ENCODE measurements at regions not wholly inside any gene's neighbourhood (a gene's known extent, or its start where the extent isn't known, plus 50 kb on each side); places are given as distances from the start of the nearest gene placed in this dataset.
"Not testable (repeated sequence)": the region's sequence is repeated elsewhere in the genome, so short reads cannot be mapped to it uniquely, and the experiment has no call there.

DNA sequence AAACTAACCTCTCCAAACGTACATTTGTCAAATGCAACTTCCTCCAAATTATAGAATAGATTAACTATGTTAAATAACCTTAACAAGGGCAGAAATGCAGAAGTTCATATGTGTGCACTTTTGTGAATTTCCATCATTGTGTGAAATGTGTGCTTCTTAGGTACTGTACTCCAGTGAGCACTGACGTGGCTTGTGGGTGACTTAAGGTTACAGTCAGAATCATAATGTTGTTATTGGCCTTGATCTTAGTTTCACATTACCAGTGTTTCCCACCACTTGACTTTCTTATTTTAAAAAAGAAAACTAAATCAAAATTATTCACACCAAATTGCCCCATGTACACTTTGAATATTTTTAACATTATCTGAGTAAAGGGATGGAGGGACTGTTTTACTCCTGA, 155.1 kb upstream of the FZD8 start:
- H3K4me3 ChIP-seq (ENCODE audit: low read depth, low read length), result no peak overlapping the region
- DNase-seq (ENCODE audit: low read depth), result no peak

DNA sequence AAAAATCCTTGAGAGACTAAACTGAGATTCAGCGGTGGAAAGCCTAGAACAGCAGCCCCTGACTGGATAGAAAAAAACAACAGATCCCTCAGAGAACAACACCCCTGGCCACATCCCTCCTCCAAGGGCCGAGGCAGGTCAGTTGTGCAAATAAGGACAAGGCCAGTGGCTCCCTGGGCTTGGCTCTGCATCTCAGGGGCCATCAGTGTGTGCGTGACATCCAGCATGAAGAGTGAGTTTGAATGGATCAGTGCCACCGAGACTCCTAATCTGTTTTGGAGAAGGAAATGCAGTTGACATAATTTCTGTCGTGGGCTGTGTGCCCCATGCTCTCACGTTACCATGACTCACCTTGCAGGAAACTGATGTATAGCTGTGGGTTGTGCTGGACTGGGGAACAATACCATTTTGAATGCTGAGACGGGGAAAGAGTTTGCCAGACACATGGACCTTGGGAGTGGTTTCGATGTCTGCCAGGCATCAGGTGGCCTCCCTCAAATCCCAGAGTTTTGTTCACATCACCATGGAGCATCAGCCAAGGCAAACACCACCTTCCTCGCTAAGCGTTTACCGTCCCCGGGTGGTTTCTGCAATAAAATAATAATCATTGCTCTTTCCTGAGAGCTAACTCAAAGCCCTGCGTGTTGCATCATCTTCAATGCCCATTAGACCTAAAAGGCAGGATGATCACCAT, 153.2 kb upstream of the FZD8 start:
- peak; percentile 57 for DNase-seq (ENCODE audit: low read depth)
- no peak overlapping the region for H3K4me3 ChIP-seq (ENCODE audit: low read depth, low read length)

DNA sequence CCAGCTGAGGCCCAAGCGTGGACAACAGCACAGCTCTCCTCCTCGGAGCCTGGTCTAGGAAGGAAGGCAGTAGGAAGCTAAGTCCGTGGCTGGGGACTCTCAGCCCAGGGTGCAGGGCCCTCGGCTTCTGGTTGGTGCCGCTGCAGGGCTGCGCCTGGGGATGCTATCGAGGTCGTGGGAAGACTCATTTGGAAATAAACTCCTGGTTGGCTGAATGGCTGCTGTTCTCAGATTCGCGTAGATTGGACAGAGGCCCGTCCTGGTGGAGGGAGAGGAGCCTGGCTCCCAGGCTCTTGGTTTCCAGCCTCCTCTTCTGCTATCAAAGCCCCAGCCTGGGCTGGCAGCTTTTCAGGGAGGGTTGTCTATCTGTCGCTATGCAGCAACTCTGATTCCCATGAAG, 152.6 kb upstream of the FZD8 start:
- no peak for DNase-seq (ENCODE audit: low read depth)
- H3K4me3 ChIP-seq (ENCODE audit: low read depth, low read length), result no peak overlapping the region

DNA sequence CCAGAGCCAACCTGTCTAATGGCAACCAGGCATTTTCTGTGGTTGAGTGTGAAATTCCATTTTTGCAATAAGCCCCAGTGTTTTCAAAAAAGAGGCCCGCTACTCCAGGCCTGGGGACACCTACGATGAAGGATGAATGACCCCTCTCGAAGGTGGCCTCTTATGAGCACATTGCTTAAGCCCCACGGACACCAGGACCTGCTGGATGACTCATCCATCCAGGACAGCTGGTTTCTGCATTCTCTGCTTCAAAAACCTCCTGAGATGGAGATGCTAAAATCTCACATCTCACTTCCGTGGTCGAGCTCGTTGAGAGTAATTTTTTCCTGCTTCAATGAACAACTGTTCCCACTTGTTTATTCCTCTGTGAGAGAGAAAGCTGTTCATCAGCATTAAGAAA, 150.2 kb upstream of the FZD8 start:
- H3K4me3 ChIP-seq (ENCODE audit: low read depth, low read length), result no peak overlapping the region
- DNase-seq (ENCODE audit: low read depth), result no peak

DNA sequence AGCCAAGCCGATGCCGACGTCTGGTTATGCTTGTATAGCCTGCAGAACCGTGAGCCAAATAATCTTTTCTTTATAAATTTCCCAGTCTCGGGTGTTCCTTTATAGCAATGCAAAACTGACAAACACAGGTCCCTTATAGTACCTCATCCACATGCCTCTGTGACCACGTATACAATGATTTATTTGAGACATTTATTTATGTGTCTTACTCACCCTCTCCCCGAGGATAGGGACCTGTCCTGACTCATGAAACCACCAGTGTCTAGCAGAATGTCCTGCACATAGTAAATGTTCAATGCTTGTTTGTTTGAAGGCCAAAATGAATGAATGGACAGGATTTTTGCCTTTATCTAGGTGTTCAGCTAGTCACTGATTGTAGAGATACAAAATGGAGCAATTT, 147.9 kb upstream of the FZD8 start:
- H3K4me3 ChIP-seq (ENCODE audit: low read depth, low read length), result no peak overlapping the region
- no peak for DNase-seq (ENCODE audit: low read depth)

DNA sequence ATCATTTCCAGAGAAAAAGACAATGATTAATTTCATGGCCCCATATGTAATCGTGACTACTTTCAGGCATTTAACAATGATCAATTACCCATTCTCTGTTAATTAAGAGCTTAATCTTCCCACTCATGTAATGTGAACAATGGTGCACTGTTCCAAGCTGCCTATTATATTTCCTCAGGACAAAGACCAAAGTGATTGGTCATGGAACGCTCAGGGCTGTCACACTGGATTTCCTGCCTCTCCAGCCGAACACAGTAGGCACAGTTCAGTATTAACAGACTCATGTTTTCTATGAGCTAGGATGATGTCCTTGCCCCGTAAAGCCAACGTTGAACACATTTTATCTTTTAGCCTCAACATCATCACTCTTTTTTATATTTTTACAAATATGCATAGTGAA, 142.7 kb upstream of the FZD8 start:
- no peak for DNase-seq (ENCODE audit: low read depth)
- no peak overlapping the region for H3K4me3 ChIP-seq (ENCODE audit: low read depth, low read length)

DNA sequence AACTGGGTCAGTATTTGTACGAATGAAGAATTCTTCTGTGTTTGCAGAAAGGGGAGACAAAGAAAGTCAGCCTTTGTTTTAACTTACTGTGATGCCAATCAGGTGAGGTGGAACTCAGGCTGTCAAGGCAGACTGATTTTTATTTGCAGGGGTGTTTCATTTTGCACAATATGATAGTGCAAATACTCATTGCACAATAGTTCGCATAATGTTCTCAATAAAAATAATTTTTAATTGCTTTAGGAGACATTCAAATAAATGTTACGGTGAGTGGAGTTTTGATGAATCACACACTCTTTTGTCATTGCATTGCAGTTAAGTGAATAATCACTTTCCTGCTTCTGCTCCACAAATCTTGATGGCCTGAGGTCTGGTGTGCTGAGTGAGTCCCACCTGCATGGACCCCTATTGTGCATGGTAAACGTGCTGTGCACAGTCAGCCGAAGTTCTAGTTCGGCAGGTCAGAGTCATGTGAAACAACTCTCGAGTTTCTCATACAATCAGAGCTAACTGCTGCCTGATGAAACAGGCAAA, 141.3 kb upstream of the FZD8 start:
- DNase-seq (ENCODE audit: low read depth), result no peak
- H3K4me3 ChIP-seq (ENCODE audit: low read depth, low read length), result no peak overlapping the region

DNA sequence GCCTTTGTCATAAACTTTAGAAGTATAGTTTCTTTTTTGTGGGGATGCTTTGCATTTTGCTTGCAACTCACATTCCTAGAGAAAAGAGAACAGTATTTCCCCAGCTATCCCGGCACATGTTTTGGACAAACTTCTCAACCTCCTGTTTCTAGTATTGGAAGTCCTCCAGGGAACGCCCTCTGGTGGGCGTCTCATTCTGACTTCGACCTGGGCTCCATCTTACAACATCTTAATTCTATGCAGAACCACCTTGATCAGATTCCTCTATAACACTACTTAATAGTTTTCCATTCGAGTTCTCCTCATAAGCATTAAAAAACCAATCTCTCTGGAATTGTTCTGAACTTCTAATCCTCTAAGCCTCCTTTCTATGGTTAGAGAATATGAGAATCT, 139.5 kb upstream of the FZD8 start:
- no peak overlapping the region for H3K4me3 ChIP-seq (ENCODE audit: low read depth, low read length)
- DNase-seq (ENCODE audit: low read depth), result no peak

DNA sequence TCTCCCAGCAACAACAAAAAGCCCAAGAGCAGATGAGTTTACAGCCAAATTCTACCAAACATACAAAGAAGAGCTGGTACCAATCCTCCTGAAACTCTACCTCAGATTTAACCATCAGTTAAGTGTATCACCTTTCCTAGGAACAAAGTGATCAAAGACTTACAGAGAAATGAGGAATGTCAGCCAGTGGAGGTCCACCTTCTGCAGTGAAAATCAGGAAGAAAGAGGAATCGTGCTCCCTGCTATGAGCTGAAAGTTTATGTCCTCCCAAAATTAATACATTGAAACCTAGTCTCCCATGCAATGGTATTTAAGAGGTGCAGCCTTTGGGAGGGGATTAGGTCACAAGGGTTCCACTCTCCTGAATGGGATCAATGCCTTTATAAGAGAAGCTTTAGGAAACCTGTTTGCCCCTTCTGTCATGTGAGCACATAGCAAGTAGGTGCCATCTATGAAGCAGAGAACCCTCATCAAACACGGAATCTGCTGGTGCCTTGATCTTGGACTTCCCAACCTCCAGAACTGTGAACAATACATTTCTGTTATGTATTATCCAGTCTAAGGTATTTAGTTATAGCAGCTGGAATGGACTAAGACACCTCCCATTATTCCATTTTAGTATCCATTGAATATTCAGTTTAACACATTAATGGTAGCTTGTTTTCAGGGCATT, 139.0 kb upstream of the FZD8 start:
- DNase-seq (ENCODE audit: low read depth), result no peak
- H3K4me3 ChIP-seq (ENCODE audit: low read depth, low read length), result no peak overlapping the region

DNA sequence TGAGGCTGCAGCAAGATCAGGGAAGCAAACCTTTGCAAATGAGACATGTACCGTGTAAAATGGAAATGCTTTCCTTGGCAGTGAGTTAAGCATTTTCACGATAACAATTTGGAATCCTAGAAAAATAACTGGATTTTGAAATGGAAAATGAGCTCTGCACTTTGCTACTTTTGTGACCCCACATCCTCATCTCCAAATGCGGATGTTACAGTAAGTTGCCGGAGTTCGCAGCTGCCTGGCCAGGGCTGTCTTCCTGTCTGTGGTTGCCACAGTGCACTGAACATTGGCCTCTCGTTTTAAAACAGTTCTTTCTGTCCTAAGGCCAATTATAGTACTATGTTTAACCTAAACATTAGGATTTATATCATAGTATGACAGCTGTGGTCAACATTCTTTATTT, 136.2 kb upstream of the FZD8 start:
- no peak for DNase-seq (ENCODE audit: low read depth)
- H3K4me3 ChIP-seq (ENCODE audit: low read depth, low read length), result no peak overlapping the region

DNA sequence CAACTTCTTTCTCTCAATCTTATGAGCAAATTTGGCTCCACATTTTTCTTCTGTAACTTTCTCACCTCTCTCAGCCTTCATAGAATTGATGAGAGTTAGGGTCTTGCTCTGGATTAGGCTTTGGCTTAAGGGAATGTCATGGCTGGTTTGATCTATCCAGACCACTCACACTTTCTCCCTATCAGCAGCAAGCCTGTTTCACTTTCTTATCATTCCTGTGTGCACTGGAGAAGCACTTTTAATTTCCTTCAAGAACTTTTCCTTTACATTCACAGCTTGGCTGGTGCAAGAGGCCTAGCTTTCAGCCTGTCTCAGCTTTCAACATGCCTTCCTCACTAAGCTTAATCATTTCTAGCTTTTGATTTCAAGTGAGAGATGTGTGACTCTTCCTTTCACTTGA, 134.5 kb upstream of the FZD8 start:
- DNase-seq (ENCODE audit: low read depth); H3K4me3 ChIP-seq (ENCODE audit: low read depth, low read length): not testable (repeated sequence)

DNA sequence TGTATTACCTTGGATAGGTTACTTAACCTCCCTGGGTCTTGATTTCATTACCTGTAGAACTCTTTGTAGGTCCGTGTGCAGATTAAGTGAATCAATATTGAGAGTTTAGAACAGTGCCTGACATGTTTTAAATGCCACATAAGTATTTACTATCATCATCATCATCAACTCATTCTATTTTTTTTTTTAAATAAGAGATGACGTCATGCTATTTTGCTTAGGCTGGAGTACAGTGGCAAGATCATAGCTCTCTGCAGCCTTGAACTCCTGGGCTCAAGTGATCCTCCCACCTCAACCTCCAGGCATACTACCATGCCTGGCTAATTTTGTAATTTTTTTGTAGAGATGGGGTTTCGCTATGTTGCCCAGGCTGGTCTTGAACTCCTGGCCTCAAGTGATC, 132.0 kb upstream of the FZD8 start:
- H3K4me3 ChIP-seq (ENCODE audit: low read depth, low read length), result no peak overlapping the region
- DNase-seq (ENCODE audit: low read depth), result no peak

DNA sequence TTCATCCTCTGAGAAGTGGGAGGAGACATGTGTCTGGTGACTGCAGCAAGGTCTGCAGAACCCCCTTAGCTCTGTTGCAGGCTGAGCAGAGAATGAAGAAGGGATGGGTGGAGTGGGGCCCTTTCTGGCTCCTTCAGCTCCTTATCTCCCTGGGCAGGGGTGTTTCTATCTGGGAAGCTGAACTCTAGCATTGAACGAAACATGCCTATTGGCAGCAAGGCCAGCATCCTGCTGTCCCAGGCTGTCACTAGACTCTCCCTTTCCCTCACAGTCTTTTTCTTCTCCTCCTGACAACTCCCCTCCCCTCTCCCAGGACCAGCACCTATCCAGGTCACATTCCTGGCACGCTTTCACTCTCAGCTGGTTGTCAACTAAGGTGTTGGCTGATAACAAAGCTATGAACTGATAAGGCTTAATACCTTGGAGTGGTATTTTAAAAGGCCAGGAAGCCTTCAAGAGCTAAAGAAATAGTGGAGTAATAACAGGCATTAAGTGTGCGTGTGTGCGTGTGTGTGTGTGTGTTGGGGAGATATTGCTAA, 128.8 kb upstream of the FZD8 start:
- H3K4me3 ChIP-seq (ENCODE audit: low read depth, low read length), result no peak overlapping the region
- no peak for DNase-seq (ENCODE audit: low read depth)

DNA sequence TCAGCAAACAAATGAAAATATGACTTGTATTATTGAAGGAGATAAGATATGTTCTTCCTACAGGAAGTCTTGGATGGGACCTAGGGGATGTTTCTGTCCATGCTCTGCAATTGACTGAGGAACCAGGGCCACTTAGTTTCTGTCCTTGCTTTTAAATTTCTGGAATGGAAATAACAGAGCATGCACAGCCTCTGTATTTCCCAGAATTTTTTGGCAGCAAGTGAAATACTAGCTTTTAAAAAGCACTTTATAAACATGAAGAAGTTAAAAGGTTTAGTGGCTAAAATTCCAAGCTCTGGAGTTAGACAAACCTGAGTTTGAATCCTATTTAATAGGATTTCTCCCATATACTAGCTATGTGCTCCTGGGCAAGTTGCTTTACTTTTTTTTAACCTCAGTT, 127.7 kb upstream of the FZD8 start:
- no peak for DNase-seq (ENCODE audit: low read depth)
- no peak overlapping the region for H3K4me3 ChIP-seq (ENCODE audit: low read depth, low read length)

DNA sequence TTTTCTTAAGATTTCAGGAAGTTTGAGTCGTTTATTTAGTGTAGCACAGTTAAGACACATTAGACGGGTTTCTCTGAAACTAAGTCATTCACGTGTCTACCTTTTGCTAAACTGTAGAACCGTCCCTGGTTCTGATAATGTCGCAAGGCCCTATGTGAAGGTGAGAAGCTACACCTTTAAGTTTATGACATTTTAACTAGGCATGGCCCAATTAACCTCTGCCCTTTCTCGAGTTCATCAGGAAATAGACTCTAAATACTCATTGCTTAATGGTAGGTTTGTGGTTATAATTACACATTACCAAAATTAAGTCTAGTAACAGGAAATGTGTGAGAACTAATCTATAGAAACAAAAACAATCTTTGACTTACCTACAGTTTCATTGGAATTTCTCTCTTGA, 126.6 kb upstream of the FZD8 start:
- no peak overlapping the region for H3K4me3 ChIP-seq (ENCODE audit: low read depth, low read length)
- no peak for DNase-seq (ENCODE audit: low read depth)

DNA sequence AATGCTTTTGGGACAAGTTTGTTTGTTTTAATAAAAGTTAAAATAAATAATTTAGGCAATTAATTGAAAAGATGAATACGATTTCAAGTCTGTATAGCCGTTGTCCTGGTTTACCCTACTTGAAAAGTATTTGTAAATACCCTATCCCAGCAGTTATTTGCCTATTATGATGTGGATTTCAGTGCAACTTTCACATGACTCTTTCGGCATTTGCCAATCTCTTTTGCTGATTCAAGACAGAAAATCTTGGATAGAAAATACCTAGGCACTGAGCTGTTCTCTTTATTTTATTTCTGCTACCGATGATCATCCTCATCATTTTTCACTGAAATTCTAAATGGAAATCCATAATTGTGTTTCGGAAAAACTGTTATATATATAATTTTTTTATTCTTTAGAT, 125.9 kb upstream of the FZD8 start:
- no peak for DNase-seq (ENCODE audit: low read depth)
- H3K4me3 ChIP-seq (ENCODE audit: low read depth, low read length), result no peak overlapping the region

DNA sequence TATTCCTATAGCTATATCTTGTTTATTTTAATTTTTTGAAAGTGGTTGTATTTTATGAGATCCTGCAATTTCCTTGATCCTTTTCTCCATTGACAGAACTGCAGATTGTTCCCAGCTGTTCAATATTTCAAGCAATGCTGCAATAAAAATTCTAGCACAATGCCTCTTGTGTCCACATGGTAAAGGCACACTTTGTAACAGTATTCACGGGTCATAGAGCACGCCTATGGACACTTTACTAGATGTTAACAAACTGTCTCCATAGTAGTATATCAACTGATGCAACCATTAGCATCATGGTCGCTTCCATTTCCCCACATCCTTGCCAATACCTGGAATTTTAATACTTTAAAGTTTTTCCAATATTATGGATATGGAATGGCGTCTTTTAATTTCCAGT, 123.9 kb upstream of the FZD8 start:
- no peak overlapping the region for H3K4me3 ChIP-seq (ENCODE audit: low read depth, low read length)
- no peak for DNase-seq (ENCODE audit: low read depth)

DNA sequence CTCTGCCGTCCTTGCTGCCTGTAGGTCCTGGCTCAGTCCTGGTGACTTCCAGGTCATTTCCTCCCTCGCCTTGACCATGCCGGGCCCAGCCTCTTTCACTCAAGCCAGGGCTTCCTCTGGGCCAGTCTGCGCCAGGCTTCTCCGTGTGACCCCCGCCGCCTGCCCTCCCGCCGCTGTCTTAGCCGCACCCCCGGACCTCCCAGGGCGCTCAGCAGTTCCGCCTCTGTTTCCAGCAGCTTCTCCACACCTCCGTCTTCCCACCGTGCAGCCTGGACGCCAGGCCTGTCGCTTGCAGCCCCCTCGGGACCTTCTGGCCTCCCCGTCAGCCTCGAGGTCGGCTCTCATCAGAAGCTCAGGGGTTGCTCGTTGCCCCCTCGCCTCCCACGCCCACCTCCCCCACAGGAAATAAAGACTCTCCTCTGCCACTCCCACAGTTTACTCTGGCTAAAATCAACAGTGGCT, 123.0 kb upstream of the FZD8 start:
- H3K4me3 ChIP-seq (ENCODE audit: low read depth, low read length), result no peak overlapping the region
- DNase-seq (ENCODE audit: low read depth), result no peak

DNA sequence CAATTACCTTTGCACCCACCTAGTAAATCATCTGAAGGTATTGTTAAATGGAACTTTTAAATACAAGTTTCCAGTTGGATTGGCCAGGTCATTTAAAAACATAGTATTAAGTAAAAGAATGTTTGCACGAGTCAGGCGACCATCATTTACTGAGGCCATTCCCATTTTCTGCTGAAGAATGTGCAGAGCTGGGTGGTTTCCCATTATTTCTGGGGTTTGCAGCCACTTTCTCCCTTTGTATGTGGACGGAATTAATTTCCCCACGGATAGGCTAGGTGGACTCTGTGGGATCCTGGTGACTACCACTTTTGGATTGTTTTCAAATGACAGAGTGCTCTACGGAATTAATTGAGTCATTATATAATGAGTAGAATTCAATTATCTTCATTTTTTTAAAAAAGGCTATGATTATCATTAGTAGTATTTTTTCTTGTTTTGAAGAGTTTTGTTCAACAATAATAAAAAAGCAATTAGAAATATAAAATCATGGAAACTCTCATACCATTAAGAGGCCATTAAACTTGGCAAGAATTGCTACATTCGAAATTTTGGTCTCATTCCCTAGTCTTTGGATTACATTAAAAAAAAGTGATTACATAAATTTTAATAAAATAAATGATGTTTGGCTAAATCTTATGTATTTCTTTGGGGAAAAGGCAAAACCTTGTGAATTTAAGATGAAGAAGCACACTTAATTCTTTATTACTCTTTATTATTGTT, 120.4 kb upstream of the FZD8 start:
- no peak for DNase-seq (ENCODE audit: low read depth)
- no peak overlapping the region for H3K4me3 ChIP-seq (ENCODE audit: low read depth, low read length)

DNA sequence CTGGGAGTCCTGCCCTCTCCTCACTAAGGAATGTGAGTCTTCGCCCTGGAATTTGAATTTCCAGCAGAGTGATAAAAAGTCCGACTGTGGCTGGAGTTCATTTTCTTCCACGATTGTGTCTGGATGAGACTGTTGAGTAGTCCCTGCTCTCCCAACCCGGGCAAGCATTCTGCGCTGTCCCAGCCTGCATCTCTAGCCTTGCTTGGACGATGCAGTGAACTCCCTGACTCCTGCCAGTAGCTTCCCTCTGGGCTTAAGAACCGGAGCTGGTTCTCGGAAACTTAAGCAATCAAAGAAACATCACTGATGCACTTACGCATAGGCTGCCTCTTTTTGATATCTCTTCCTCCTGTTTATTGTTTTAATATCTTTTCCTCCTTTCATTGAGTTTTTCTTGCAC, 116.0 kb upstream of the FZD8 start:
- H3K4me3 ChIP-seq (ENCODE audit: low read depth, low read length), result no peak overlapping the region
- DNase-seq (ENCODE audit: low read depth), result peak; percentile 63

Data from skeletal muscle cell (primary cell).